CD1c-positive myeloid dendritic cell (primary cell): ENCODE measurements at regions not wholly inside any gene's neighbourhood (a gene's known extent, or its start where the extent isn't known, plus 50 kb on each side); places are given as distances from the start of the nearest gene placed in this dataset.

Experiments used
- DNase-seq: peaks from one replicate; pipeline ENCODE4 v3.0.0-alpha.2; 2016; ENCODE audit errors: extremely low spot score

GRCh38 chr10:44682507-44682906 lies 228.6 kb upstream of the TMEM72 start:
- no peak for DNase-seq

GRCh38 chr10:44684661-44685060 lies 226.5 kb upstream of the TMEM72 start:
- no peak for DNase-seq

GRCh38 chr10:44685220-44685619 lies 225.9 kb upstream of the TMEM72 start:
- no peak for DNase-seq

GRCh38 chr10:44685747-44686146 lies 225.4 kb upstream of the TMEM72 start:
- no peak for DNase-seq

- no peak for DNase-seq
These were observed 221.8 kb upstream of the TMEM72 start for GRCh38 chr10:44689368-44689767.

- no peak for DNase-seq
These were observed 214.6 kb upstream of the TMEM72 start for GRCh38 chr10:44696496-44696895.

GRCh38 chr10:44697116-44697515 lies 214.0 kb upstream of the TMEM72 start:
- no peak for DNase-seq

- DNase-seq: no peak
These were observed 208.6 kb upstream of the TMEM72 start for GRCh38 chr10:44702531-44702930.

GRCh38 chr10:44703241-44704155 lies 207.6 kb upstream of the TMEM72 start:
- DNase-seq: no peak

GRCh38 chr10:44704616-44705015 lies 206.5 kb upstream of the TMEM72 start:
- no peak for DNase-seq

- no peak for DNase-seq
These were observed 204.4 kb upstream of the TMEM72 start for GRCh38 chr10:44706745-44707144.

GRCh38 chr10:44713307-44713706 lies 197.8 kb upstream of the TMEM72 start:
- no peak for DNase-seq

- no peak for DNase-seq
These were observed 196.7 kb upstream of the TMEM72 start for GRCh38 chr10:44714451-44714850.

- no peak for DNase-seq
These were observed 196.0 kb upstream of the TMEM72 start for GRCh38 chr10:44715136-44715535.

GRCh38 chr10:44716470-44717015 lies 194.6 kb upstream of the TMEM72 start:
- DNase-seq: no peak

GRCh38 chr10:44723082-44723481 lies 188.1 kb upstream of the TMEM72 start:
- DNase-seq: peak; percentile 12

- DNase-seq: peak; percentile 52
These were observed 187.4 kb upstream of the TMEM72 start for GRCh38 chr10:44723619-44724325.

GRCh38 chr10:44724415-44725174 lies 186.5 kb upstream of the TMEM72 start:
- DNase-seq: peak; percentile 19

- DNase-seq: peak; percentile 82
These were observed 185.7 kb upstream of the TMEM72 start for GRCh38 chr10:44725404-44725803.

GRCh38 chr10:44731283-44731682 lies 179.9 kb upstream of the TMEM72 start:
- no peak for DNase-seq

GRCh38 chr10:44733501-44734488 lies 177.3 kb upstream of the TMEM72 start:
- no peak for DNase-seq
